DOHH2 (cell line): ENCODE measurements at regions not wholly inside any gene's neighbourhood (a gene's known extent, or its start where the extent isn't known, plus 50 kb on each side); places are given as distances from the start of the nearest gene placed in this dataset.

Experiments
- EZH2phosphoT487 ChIP-seq: fragments of 200-600 bp; sonication (generic); IDR thresholded peaks from 2 replicates; pipeline ENCODE4 v1.6.1; 2017; ENCODE audit warnings: borderline replicate concordance, mild to moderate bottlenecking, antibody characterized with exemption, low read length, moderate library complexity, mixed read lengths
- TF ChIP-seq, protein P1 (sequence below): fragments of 200-600 bp; sonication (generic); IDR thresholded peaks from one replicate; pipeline ENCODE4 v1.5.1; 2014; ENCODE audit warnings: antibody characterized with exemption, mild to moderate bottlenecking, low read depth, low read length; ENCODE audit not compliant: poor library complexity, severe bottlenecking

DNA sequence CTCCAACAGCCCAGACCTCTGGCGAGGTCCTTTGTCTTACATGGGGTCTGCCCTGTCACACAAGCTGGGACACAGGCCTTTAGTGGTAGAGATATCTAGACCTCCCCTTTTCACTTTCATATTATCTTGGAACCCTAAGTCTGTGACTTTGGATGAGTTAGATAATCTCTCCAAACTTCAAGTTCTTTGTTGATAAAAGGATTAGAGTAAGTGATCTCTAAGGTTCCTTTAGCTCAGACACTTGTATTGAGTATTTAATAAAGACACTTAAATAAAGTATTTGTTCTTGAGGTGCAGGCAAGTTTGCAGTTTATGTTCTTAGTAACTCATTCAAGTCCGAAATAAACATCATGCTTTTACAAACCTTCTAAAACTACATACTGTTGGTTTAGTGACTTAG, 459.6 kb downstream of the SHQ1 start:
- TF ChIP-seq, protein P1, sequence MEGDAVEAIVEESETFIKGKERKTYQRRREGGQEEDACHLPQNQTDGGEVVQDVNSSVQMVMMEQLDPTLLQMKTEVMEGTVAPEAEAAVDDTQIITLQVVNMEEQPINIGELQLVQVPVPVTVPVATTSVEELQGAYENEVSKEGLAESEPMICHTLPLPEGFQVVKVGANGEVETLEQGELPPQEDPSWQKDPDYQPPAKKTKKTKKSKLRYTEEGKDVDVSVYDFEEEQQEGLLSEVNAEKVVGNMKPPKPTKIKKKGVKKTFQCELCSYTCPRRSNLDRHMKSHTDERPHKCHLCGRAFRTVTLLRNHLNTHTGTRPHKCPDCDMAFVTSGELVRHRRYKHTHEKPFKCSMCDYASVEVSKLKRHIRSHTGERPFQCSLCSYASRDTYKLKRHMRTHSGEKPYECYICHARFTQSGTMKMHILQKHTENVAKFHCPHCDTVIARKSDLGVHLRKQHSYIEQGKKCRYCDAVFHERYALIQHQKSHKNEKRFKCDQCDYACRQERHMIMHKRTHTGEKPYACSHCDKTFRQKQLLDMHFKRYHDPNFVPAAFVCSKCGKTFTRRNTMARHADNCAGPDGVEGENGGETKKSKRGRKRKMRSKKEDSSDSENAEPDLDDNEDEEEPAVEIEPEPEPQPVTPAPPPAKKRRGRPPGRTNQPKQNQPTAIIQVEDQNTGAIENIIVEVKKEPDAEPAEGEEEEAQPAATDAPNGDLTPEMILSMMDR, result no peak
- TF ChIP-seq EZH2phosphoT487, result no peak
